Breast epithelium (tissue), 4 donors: ENCODE measurements at regions not wholly inside any gene's neighbourhood (a gene's known extent, or its start where the extent isn't known, plus 50 kb on each side); places are given as distances from the start of the nearest gene placed in this dataset.

Source experiments
- DNase-seq, 2 donors: peaks; one replicate each; pipeline ENCODE4 v3.0.0-alpha.2; 2019; ENCODE audit warnings: low spot score in 2 of 2
- H3K27ac ChIP-seq, 2 donors: fragments of 200-600 bp; sonication (generic) in 1 of 2; one replicate each; pipeline ENCODE4 v1.5.1; 2016 to 2019; ENCODE audit warnings: mild to moderate bottlenecking in 1 of 2
- H3K27me3 ChIP-seq, 2 donors: fragments of 200-600 bp; sonication (generic) in 1 of 2; one replicate each; pipeline versions ENCODE4 v1.5.1 to v1.6.0; 2017 to 2019; ENCODE audit warnings: control low read depth in 1 of 2, mild to moderate bottlenecking in 1 of 2
- H3K36me3 ChIP-seq: fragments of 200-600 bp; one replicate; pipeline ENCODE4 v1.5.1; 2019
- H3K4me1 ChIP-seq, 2 donors: fragments of 200-600 bp; sonication (generic); one replicate each; pipeline ENCODE4 v1.5.1; 2016 to 2019; ENCODE audit warnings: control low read depth in 1 of 2
- H3K4me3 ChIP-seq, 3 donors: fragments of 200-600 bp; sonication (generic); 1 replicate in 2 of 3; 2 replicates in 1 of 3; pipeline ENCODE4 v1.5.1; 2016 to 2019; ENCODE audit warnings: mild to moderate bottlenecking in 3 of 3, moderate library complexity in 2 of 3
- H3K9me3 ChIP-seq, 2 donors: fragments of 200-600 bp; sonication (generic) in 1 of 2; one replicate each; pipeline ENCODE4 v1.5.1; 2016 to 2019; ENCODE audit warnings: control low read depth in 1 of 2
- POLR2A ChIP-seq: fragments of 450-650 bp; IDR thresholded peaks from one replicate; pipeline ENCODE4 v1.6.1; 2016; ENCODE audit warnings: antibody characterized with exemption, mild to moderate bottlenecking, moderate library complexity
- POLR2AphosphoS5 ChIP-seq, 3 donors: sonication (generic); formaldehyde crosslinking; IDR thresholded peaks; one replicate each; pipeline ENCODE4 v1.6.1; 2017; ENCODE audit warnings: antibody characterized with exemption in 3 of 3
- intact Hi-C: fragments of 100-400 bp; cut with DNase I; formaldehyde crosslinking; loops from one replicate; pipeline ENCODE4 v1.15.1; 2023; ENCODE audit warnings: low total_unique reads
- TF ChIP-seq, protein P1 (sequence below), 3 donors: fragments of 450-650 bp; IDR thresholded peaks; one replicate each; pipeline ENCODE4 v1.5.1; 2016 to 2017; ENCODE audit warnings: antibody characterized with exemption in 3 of 3, mild to moderate bottlenecking in 3 of 3, moderate library complexity in 3 of 3

DNA sequence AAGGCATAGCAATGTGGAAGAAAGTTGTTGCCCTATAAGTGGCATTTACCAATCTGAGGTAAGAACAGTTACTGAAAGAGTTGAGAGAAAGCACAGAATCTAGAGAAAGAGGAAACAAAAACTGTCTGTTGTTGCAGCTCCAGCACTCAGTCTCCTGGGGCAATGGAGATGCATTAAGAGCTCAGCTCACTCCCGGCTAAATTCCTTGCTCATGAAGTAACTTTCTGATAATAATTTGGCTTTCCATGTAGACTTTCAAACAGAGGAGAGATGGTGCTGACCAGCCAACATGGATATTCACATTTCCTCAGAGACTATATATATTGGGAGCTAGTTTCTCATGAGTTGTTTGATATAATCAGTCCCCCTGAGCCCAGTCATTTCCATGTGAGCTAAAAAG lies 135.3 kb downstream of the GDAP2 start:
- intact Hi-C loops: no loop called here

DNA sequence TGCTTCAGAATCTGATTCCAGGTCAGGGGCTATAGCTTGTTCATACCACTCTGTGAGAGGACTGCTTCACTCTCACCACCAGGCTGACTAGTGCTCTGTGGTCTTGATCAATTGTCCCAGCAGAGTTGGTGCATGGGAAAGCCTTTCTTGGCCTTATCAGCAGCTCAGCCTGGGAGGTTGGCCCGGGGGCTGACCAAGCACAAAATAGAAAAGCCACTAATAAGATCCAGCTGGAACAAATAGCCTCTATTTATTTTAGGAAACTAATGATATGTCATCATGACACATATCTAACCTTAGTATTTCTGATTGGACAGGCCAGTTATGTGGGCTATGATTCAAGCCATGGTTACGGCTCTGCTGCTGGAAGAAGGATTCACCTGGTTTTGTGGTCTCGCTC lies 134.2 kb downstream of the GDAP2 start:
- H3K27ac ChIP-seq: no peak overlapping the region
- H3K27me3 ChIP-seq: no peaks in the 10 kb centered on the region
- intact Hi-C loops: no loop called here
- no peaks in the 10 kb centered on the region for H3K36me3 ChIP-seq
- H3K4me3 ChIP-seq: no peak overlapping the region
- no peaks in the 10 kb centered on the region for H3K9me3 ChIP-seq
- no peaks in the 10 kb centered on the region for H3K4me1 ChIP-seq
- TF ChIP-seq, protein P1, sequence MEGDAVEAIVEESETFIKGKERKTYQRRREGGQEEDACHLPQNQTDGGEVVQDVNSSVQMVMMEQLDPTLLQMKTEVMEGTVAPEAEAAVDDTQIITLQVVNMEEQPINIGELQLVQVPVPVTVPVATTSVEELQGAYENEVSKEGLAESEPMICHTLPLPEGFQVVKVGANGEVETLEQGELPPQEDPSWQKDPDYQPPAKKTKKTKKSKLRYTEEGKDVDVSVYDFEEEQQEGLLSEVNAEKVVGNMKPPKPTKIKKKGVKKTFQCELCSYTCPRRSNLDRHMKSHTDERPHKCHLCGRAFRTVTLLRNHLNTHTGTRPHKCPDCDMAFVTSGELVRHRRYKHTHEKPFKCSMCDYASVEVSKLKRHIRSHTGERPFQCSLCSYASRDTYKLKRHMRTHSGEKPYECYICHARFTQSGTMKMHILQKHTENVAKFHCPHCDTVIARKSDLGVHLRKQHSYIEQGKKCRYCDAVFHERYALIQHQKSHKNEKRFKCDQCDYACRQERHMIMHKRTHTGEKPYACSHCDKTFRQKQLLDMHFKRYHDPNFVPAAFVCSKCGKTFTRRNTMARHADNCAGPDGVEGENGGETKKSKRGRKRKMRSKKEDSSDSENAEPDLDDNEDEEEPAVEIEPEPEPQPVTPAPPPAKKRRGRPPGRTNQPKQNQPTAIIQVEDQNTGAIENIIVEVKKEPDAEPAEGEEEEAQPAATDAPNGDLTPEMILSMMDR (IDR thresholded peaks at IDR 0.05): no peak
- no peak for TF ChIP-seq POLR2AphosphoS5 (IDR thresholded peaks at IDR 0.05)
- no peak for TF ChIP-seq POLR2A
- no peak for DNase-seq

More for the DNA sequence above, 135.3 kb downstream of the GDAP2 start:
- no peak for TF ChIP-seq POLR2A
- TF ChIP-seq POLR2AphosphoS5 (IDR thresholded peaks at IDR 0.05): no peak
- TF ChIP-seq, protein P1 (IDR thresholded peaks at IDR 0.05): no peak
- Histone ChIP-seq H3K4me3 (no peak overlapping the region), H3K9me3 (no peaks in the 10 kb centered on the region), H3K27ac (no peak overlapping the region), H3K27me3 (no peaks in the 10 kb centered on the region), H3K36me3 (no peaks in the 10 kb centered on the region), H3K4me1 (no peaks in the 10 kb centered on the region)
- DNase-seq: no peak

DNA sequence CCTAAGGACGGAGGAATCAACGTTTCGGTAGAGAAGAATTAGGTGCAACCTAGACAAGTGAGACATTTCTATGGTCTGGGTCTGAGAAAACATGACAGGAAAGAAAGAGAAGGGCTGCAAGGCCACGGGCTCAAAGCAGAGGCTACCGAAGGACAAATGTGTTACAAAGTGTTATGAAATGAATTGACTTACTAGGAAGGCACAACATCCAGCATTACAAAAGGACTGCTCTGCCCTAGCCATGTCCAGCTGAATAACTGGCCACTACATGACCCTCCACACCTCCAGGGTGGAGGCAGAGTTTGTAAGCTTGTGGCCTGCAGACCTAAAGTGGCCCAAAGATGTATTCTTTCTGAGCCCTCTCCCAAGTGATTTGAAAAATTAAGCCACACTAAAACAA lies 133.6 kb downstream of the GDAP2 start:
- H3K9me3 ChIP-seq: no peaks in the 10 kb centered on the region
- H3K27me3 ChIP-seq: no peaks in the 10 kb centered on the region
- H3K4me3 ChIP-seq: no peak overlapping the region
- no peaks in the 10 kb centered on the region for H3K4me1 ChIP-seq
- DNase-seq: no peak
- H3K27ac ChIP-seq: no peak overlapping the region
- no peaks in the 10 kb centered on the region for H3K36me3 ChIP-seq
- intact Hi-C loops: no loop called here
- TF ChIP-seq POLR2A: no peak
- TF ChIP-seq, protein P1 (IDR thresholded peaks at IDR 0.05): no peak
- TF ChIP-seq POLR2AphosphoS5 (IDR thresholded peaks at IDR 0.05): no peak

DNA sequence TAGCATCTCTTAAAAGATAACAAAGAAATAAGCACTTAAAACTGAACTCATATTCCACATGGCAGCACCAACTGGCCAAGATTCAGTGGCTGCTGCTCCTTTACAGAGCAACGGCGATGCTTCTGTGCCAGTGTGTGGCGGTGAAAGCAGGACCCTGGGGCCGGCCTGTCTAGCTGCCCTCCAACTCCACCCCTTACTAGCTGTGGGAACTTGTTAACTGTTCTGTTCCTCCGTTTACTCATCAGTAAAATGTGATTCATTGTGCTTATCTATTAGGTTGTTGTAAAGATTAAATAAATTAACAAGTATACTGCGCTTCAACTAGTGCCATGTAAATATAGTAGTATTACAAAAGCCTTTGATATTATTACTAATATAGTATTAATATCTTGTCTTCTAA lies 133.2 kb downstream of the GDAP2 start:
- Histone ChIP-seq H3K27ac (no peak overlapping the region), H3K36me3 (no peaks in the 10 kb centered on the region), H3K9me3 (no peaks in the 10 kb centered on the region), H3K4me1 (no peaks in the 10 kb centered on the region), H3K27me3 (no peaks in the 10 kb centered on the region), H3K4me3 (no peak overlapping the region)
- DNase-seq: no peak
- intact Hi-C loops: no loop called here
- no peak for TF ChIP-seq POLR2A
- TF ChIP-seq, protein P1 (IDR thresholded peaks at IDR 0.05): no peak

DNA sequence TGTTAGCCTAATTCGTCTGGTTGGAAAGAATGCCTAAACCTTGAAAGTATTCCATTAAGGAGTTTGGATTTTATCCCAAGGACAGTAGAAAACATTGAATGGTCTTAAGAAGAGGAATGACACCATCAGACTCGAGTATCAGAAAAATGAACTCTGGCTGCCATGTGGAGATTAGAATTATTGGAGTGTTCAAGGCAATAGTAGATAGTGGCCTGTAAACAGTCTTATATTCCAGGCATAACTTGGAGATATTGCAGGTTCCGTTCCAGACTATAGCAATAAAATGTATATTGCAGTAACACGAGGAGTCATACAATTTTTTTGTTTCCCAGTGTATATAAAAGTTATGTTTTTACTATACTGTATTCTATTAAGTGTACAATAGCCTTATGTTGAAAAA lies 130.9 kb downstream of the GDAP2 start:
- intact Hi-C loops: no loop called here
- H3K36me3 ChIP-seq: no peaks in the 10 kb centered on the region
- peaks cover 0 to 3% of the 10 kb centered on the region in 2 donors for H3K4me1 ChIP-seq
- H3K27me3 ChIP-seq: no peaks in the 10 kb centered on the region
- DNase-seq: no peak
- no peak overlapping the region for H3K4me3 ChIP-seq
- no peak for TF ChIP-seq POLR2AphosphoS5 (IDR thresholded peaks at IDR 0.05)
- TF ChIP-seq POLR2A: no peak
- TF ChIP-seq, protein P1 (IDR thresholded peaks at IDR 0.05): no peak
- no peaks in the 10 kb centered on the region for H3K9me3 ChIP-seq
- H3K27ac ChIP-seq: no peak overlapping the region
